ENCODE measurements at regions not wholly inside any gene's neighbourhood (a gene's known extent, or its start where the extent isn't known, plus 50 kb on each side); places are given as distances from the start of the nearest gene placed in this dataset.
A peak's percentile ranks its signal among the peaks of the same experiment; 100 is the strongest.

DNA sequence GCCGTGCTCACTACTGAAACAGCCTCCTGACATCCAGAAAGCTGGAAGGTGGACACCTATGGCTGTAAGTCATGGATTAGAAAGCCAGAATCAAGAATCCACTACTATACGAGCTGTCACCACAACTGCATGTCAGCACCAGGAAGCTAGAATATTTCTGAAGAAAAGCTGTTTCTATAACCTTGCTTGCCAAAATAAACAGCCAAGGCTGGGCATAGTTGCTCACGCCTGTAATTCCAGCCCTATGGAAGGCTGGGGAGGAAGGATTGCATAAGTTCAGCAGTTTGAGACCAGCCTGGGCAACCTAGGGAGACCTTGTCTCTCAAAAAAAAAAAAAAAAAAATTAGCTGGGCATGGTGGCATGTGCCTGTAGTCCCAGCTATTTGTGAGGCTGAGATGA, 96.3 kb upstream of the GAREM1 start:
- Mint-ChIP-seq H3K27me3 (peaks cover 5% of the 10 kb centered on the region), H3K4me3 (no peak overlapping the region), H3K4me1 (no peaks in the 10 kb centered on the region), H3K9me3 (no peaks in the 10 kb centered on the region), H3K36me3 (ENCODE audit: low read depth) (no peaks in the 10 kb centered on the region), H3K27ac (no peak overlapping the region)
- POLR2A ChIA-PET: no interaction called here
- CTCF ChIA-PET: no interaction called here
- no peak for DNase-seq

GRCh38 chr18:32553640-32554365, 83.1 kb upstream of the GAREM1 start:
- POLR2A ChIA-PET: no interaction called here
- CTCF ChIA-PET: interaction anchor here (2.3 kb wide), 1 partner anchor 396 kb away, joined by 13 read pairs; no protein-coding TSS in a partner anchor
- H3K4me1 Mint-ChIP-seq: peaks cover 1% of the 10 kb centered on the region
- no peak overlapping the region for H3K4me3 Mint-ChIP-seq
- H3K27me3 Mint-ChIP-seq: peaks cover 5% of the 10 kb centered on the region
- H3K27ac Mint-ChIP-seq: no peak overlapping the region
- DNase-seq: no peak
- H3K36me3 Mint-ChIP-seq (ENCODE audit: low read depth): no peaks in the 10 kb centered on the region
- H3K9me3 Mint-ChIP-seq: no peaks in the 10 kb centered on the region

DNA sequence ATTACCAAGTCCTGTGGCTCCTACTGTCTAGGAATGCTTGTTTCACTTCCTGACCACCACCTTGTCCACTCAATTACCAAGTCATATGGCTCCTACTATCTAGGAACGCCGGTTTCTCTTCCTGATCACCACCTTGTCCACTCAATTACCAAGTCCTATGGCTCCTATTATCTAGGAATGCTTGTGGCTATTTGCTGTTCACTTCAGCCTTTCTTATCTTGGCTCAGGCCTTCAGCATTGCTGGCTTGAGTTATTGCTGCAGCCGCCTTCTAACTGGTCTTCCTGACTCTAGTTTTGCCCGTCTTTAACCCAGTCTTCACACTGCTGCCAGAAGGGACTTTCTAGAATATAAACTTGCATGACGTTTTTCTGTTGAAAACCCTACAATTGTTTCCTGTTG, 82.5 kb upstream of the GAREM1 start:
- no peak overlapping the region for H3K27ac Mint-ChIP-seq
- POLR2A ChIA-PET: no interaction called here
- no peak for DNase-seq
- no peak overlapping the region for H3K4me3 Mint-ChIP-seq
- H3K4me1 Mint-ChIP-seq: peaks cover 1% of the 10 kb centered on the region
- no peaks in the 10 kb centered on the region for H3K9me3 Mint-ChIP-seq
- H3K36me3 Mint-ChIP-seq (ENCODE audit: low read depth): no peaks in the 10 kb centered on the region
- CTCF ChIA-PET: interaction anchor here (1.5 to 2.3 kb wide), 2 partner anchors 113 to 395 kb away, joined by 4 to 13 read pairs; no protein-coding TSS in a partner anchor
- H3K27me3 Mint-ChIP-seq: peaks cover 5% of the 10 kb centered on the region

DNA sequence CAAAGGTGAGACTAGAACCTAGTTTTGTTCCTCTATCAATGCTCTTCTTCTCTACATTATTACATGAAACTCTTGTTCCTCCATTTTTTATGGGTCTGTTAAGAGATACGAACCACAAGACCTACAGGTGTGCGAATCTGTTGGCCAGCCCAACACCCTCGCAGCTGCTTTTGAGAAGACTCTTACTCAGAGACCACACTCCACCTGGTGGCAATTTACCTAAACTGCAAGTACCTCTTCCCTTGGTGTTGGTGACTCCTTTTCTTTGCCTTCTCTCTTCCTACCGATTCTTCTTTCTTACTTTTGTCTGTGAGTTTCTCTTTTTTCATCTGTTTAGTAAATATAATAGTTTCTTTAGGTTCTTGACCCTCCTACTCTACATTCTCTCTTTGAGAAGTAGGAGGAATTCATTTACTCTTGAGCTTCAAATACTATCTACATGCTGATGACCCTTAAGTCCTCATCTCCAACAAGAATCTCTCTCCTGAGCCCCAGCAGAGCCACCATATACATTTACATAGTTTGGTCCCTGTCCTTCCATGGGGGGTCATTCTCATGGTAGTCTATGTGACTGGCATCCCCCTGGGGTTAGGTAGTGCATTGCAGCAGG, 81.8 kb upstream of the GAREM1 start:
- POLR2A ChIA-PET: no interaction called here
- H3K4me3 Mint-ChIP-seq: no peak overlapping the region
- CTCF ChIA-PET: interaction anchor here (0.6 to 2.3 kb wide), 4 partner anchors 113 to 1121 kb away, joined by 3 to 13 read pairs (median 4); no protein-coding TSS in a partner anchor
- H3K27me3 Mint-ChIP-seq: peaks cover 5% of the 10 kb centered on the region
- DNase-seq: peak; percentile 71
- H3K27ac Mint-ChIP-seq: no peak overlapping the region
- H3K9me3 Mint-ChIP-seq: no peaks in the 10 kb centered on the region
- peaks cover 1% of the 10 kb centered on the region for H3K4me1 Mint-ChIP-seq
- no peaks in the 10 kb centered on the region for H3K36me3 Mint-ChIP-seq (ENCODE audit: low read depth)

DNA sequence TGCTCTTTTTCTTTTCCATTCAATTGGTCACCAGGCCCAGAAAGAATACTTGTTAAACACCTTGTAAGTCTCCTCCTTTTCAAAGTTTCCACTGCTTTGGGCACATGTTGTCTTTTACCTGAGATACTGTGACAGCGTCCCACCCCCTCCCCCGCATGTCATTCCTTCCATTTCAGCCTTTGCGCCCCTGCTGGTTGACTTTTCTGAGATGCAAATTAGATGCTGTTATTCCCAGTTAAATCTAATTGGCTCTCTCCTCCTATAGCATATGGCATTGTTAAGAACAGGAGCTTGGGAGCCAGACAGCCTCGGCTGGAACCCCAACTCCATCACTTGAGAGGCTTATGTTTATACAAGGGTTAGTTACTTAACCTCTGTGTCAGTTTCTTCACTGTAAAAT, 80.3 kb upstream of the GAREM1 start:
- Mint-ChIP-seq H3K36me3 (ENCODE audit: low read depth) (no peaks in the 10 kb centered on the region), H3K27me3 (peaks cover 6% of the 10 kb centered on the region)
- no peak for DNase-seq

GRCh38 chr18:32549248-32550110, 78.8 kb upstream of the GAREM1 start:
- peak; percentile 49 for DNase-seq
- POLR2A ChIA-PET: no interaction called here
- CTCF ChIA-PET: no interaction called here
- no peak overlapping the region for H3K4me3 Mint-ChIP-seq
- no peak overlapping the region for H3K27ac Mint-ChIP-seq
- H3K9me3 Mint-ChIP-seq: no peaks in the 10 kb centered on the region
- H3K4me1 Mint-ChIP-seq: peaks cover 1% of the 10 kb centered on the region
- no peaks in the 10 kb centered on the region for H3K36me3 Mint-ChIP-seq (ENCODE audit: low read depth)
- H3K27me3 Mint-ChIP-seq: peaks cover 9% of the 10 kb centered on the region

More for the DNA sequence above, 80.3 kb upstream of the GAREM1 start:
- ChIA-PET CTCF (no interaction called here), POLR2A (no interaction called here)
- Mint-ChIP-seq H3K4me3 (no peak overlapping the region), H3K9me3 (no peaks in the 10 kb centered on the region), H3K4me1 (peaks cover 1% of the 10 kb centered on the region), H3K27ac (no peak overlapping the region)

DNA sequence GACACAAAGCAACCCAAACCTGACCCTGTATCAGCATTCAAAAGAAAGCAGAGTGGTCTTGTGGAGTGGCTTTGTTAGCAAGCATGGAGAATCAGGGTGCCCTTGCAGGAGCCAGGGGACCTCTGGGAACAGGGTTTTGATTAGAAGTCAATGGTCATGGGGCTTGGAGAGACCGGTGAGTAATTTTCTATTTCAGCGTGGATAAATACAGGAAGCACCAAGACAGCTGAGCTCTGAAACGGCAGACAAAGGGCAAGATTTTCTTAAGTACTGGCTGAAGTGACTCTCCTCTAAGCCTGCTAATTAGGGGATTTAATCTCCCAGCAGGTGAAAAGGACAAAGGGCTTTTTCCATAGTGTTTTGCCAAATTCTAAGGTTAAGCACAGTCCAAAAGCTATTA, 78.0 kb upstream of the GAREM1 start:
- Mint-ChIP-seq H3K9me3 (no peaks in the 10 kb centered on the region), H3K27me3 (peaks cover 9% of the 10 kb centered on the region), H3K4me3 (no peak overlapping the region), H3K4me1 (peaks cover 1% of the 10 kb centered on the region), H3K36me3 (ENCODE audit: low read depth) (no peaks in the 10 kb centered on the region), H3K27ac (no peak overlapping the region)
- no peak for DNase-seq
- CTCF ChIA-PET: no interaction called here
- POLR2A ChIA-PET: no interaction called here

GRCh38 chr18:32545631-32546030, 74.9 kb upstream of the GAREM1 start:
- ChIA-PET POLR2A (no interaction called here), CTCF (no interaction called here)
- Mint-ChIP-seq H3K27ac (no peak overlapping the region), H3K27me3 (peaks cover 8% of the 10 kb centered on the region), H3K9me3 (no peaks in the 10 kb centered on the region), H3K36me3 (ENCODE audit: low read depth) (no peaks in the 10 kb centered on the region), H3K4me3 (no peak overlapping the region), H3K4me1 (no peaks in the 10 kb centered on the region)
- no peak for DNase-seq

DNA sequence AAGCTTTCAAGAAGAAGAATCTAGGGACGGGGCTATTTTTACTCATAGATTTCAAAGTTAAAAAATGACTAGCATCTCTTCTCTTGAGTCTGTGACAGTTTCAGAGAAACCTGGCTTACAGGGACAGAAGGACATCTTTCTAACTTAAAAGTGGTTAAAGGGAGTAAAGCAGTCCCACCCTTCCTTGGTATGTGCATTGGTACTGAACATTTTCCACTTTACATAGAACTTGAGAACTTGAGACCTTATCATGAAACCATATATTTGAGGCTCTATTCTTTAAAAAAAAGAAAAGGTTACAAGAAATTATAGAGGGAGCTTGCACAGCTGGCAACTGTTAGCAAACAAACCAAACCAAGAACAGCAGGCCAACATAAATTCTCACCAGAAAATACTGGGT, 73.4 kb upstream of the GAREM1 start:
- Mint-ChIP-seq H3K4me3 (no peak overlapping the region), H3K27ac (no peak overlapping the region), H3K27me3 (peaks cover 8% of the 10 kb centered on the region), H3K4me1 (no peaks in the 10 kb centered on the region), H3K36me3 (ENCODE audit: low read depth) (no peaks in the 10 kb centered on the region), H3K9me3 (no peaks in the 10 kb centered on the region)
- ChIA-PET CTCF (no interaction called here), POLR2A (no interaction called here)
- DNase-seq: no peak

DNA sequence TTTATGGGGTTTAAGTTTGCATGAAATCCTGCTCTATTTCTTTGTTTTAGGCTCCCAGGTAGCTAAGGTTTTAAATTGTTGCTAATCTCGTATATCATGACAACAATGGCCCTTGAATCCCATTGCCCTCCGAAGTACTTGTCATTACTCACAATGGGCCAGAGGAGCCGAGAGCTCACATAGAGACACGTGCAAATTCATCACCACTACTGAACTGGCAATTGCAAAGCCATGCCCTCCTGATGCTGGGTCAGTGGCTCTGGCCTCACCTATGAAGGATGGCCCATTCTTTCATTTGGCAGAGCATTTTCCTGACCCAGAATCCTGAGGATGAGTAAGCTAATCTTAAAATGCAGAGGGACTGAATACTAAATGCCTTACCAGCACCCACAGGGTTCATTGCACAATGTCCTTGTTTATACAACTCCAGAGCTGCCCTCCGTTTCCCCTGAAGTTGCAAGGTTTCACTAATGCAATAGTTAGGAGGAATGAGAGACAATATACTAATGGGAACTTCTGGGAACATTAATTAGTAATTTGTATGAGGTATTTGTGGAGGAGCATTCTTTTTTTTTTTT, 71.6 kb upstream of the GAREM1 start:
- no peak overlapping the region for H3K4me3 Mint-ChIP-seq
- no peaks in the 10 kb centered on the region for H3K36me3 Mint-ChIP-seq (ENCODE audit: low read depth)
- H3K9me3 Mint-ChIP-seq: no peaks in the 10 kb centered on the region
- H3K4me1 Mint-ChIP-seq: no peaks in the 10 kb centered on the region
- H3K27ac Mint-ChIP-seq: no peak overlapping the region
- POLR2A ChIA-PET: interaction anchor here (0.6 kb wide), 1 partner anchor 32 kb away, joined by 7 read pairs; no protein-coding TSS in a partner anchor
- CTCF ChIA-PET: no interaction called here
- DNase-seq: no peak
- peaks cover 8% of the 10 kb centered on the region for H3K27me3 Mint-ChIP-seq

- Mint-ChIP-seq H3K4me3 (no peak overlapping the region), H3K27me3 (peaks cover 15% of the 10 kb centered on the region), H3K4me1 (peaks cover 18% of the 10 kb centered on the region), H3K27ac (no peak overlapping the region), H3K36me3 (ENCODE audit: low read depth) (no peaks in the 10 kb centered on the region), H3K9me3 (no peaks in the 10 kb centered on the region)
- ChIA-PET CTCF (interaction anchor here (1.4 kb wide), 1 partner anchor 15 kb away, joined by 3 read pairs; no protein-coding TSS in a partner anchor), POLR2A (no interaction called here)
- peak; percentile 48 for DNase-seq
These were observed 60.4 kb upstream of the GAREM1 start for GRCh38 chr18:32530947-32531651.

- Mint-ChIP-seq H3K9me3 (no peaks in the 10 kb centered on the region), H3K27me3 (peaks cover 15% of the 10 kb centered on the region), H3K36me3 (ENCODE audit: low read depth) (no peaks in the 10 kb centered on the region), H3K4me3 (no peak overlapping the region), H3K27ac (no peak overlapping the region), H3K4me1 (peaks cover 18% of the 10 kb centered on the region)
- POLR2A ChIA-PET: no interaction called here
- CTCF ChIA-PET: no interaction called here
- no peak for DNase-seq
These were observed 59.2 kb upstream of the GAREM1 start for GRCh38 chr18:32529722-32530420.

All from activated CD4-positive, alpha-beta T cell treated with anti-CD3 and anti-CD28 coated beads, Interleukin-2, amount 10 ng/mL, durations not matched to agents 7 days and 5 days (primary cell).